AML-193 (cell line): ENCODE measurements at regions not wholly inside any gene's neighbourhood (a gene's known extent, or its start where the extent isn't known, plus 50 kb on each side); places are given as distances from the start of the nearest gene placed in this dataset.

Experiments
- DNase-seq, 2 experiments: peaks; one replicate each; lab custom pipeline; 2025; lab: John Stamatoyannopoulos, UW

- no peak for DNase-seq
Measured at GRCh38 chr20:22916021-22916842, 118.9 kb upstream of the SSTR4 start.

GRCh38 chr20:22918286-22918983 is 116.7 kb upstream of the SSTR4 start:
- DNase-seq = no peak

GRCh38 chr20:22920898-22921297 is 114.2 kb upstream of the SSTR4 start:
- no peak for DNase-seq

GRCh38 chr20:22921595-22922421 is 113.3 kb upstream of the SSTR4 start:
- DNase-seq = peak; percentile 73 to 75

- DNase-seq = no peak
Measured at GRCh38 chr20:22922987-22923386, 112.1 kb upstream of the SSTR4 start.

- no peak for DNase-seq
Measured at GRCh38 chr20:22924046-22924737, 110.9 kb upstream of the SSTR4 start.

GRCh38 chr20:22924949-22925612 is 110.0 kb upstream of the SSTR4 start:
- no peak for DNase-seq

GRCh38 chr20:22925613-22925983 is 109.5 kb upstream of the SSTR4 start:
- no peak for DNase-seq

GRCh38 chr20:22927537-22927936 is 107.6 kb upstream of the SSTR4 start:
- no peak for DNase-seq

GRCh38 chr20:22928679-22929078 is 106.4 kb upstream of the SSTR4 start:
- no peak for DNase-seq

GRCh38 chr20:22929661-22930060 is 105.5 kb upstream of the SSTR4 start:
- DNase-seq = no peak

- no peak for DNase-seq
Measured at GRCh38 chr20:22931653-22932608, 103.2 kb upstream of the SSTR4 start.

GRCh38 chr20:22939181-22939580 is 95.9 kb upstream of the SSTR4 start:
- DNase-seq = no peak

GRCh38 chr20:22940350-22940749 is 94.8 kb upstream of the SSTR4 start:
- no peak for DNase-seq

GRCh38 chr20:22941550-22941949 is 93.6 kb upstream of the SSTR4 start:
- DNase-seq = no peak

GRCh38 chr20:22942742-22943141 is 92.4 kb upstream of the SSTR4 start:
- DNase-seq = no peak

GRCh38 chr20:22944062-22944461 is 91.0 kb upstream of the SSTR4 start:
- DNase-seq = no peak

- no peak for DNase-seq
Measured at GRCh38 chr20:22944936-22945335, 90.2 kb upstream of the SSTR4 start.

GRCh38 chr20:22946596-22946995 is 88.5 kb upstream of the SSTR4 start:
- no peak for DNase-seq
